AG04450 (cell line): ENCODE measurements at regions not wholly inside any gene's neighbourhood (a gene's known extent, or its start where the extent isn't known, plus 50 kb on each side); places are given as distances from the start of the nearest gene placed in this dataset.

ENCODE experiments used
- CTCF ChIA-PET: fragments of 300-600, 350-600 bp; formaldehyde crosslinking; extraction: SDS; loops from one replicate; lab custom pipeline; 2022; ENCODE audit warnings: antibody characterized with exemption, inconsistent platforms; lab: Charles Lee
- POLR2A ChIA-PET: fragments of 350-600 bp; formaldehyde crosslinking; extraction: SDS; loops from one replicate; lab custom pipeline; 2021; ENCODE audit warnings: antibody characterized with exemption, inconsistent platforms; lab: Yijun Ruan, JAX
- DNase-seq: peaks from one replicate; pipeline ENCODE4 v3.0.0-alpha.2; 2011; ENCODE audit warnings: low read depth, low spot score
- H3K27ac ChIP-seq: one replicate; pipeline ENCODE4 v1.5.1; 2012; ENCODE audit warnings: low read depth, low read length, control low read depth
- H3K27me3 ChIP-seq: one replicate; pipeline ENCODE4 v1.6.0; 2012; ENCODE audit warnings: low read length; ENCODE audit not compliant: control insufficient read depth, insufficient read depth
- H3K4me3 ChIP-seq: 2 replicates; pipeline ENCODE4 v1.5.1; 2011; ENCODE audit warnings: mild to moderate bottlenecking, low read depth, low read length, control low read depth
- H3K9me3 ChIP-seq: 2 replicates; pipeline ENCODE4 v1.5.1; 2012; ENCODE audit warnings: low read length; ENCODE audit not compliant: control insufficient read depth, insufficient read depth
- TF ChIP-seq, protein P1 (sequence below): IDR thresholded peaks from 2 replicates; pipeline ENCODE4 v1.5.1; 2011; ENCODE audit warnings: low read depth, low read length, control low read depth, inconsistent platforms

- TF ChIP-seq, protein P1, sequence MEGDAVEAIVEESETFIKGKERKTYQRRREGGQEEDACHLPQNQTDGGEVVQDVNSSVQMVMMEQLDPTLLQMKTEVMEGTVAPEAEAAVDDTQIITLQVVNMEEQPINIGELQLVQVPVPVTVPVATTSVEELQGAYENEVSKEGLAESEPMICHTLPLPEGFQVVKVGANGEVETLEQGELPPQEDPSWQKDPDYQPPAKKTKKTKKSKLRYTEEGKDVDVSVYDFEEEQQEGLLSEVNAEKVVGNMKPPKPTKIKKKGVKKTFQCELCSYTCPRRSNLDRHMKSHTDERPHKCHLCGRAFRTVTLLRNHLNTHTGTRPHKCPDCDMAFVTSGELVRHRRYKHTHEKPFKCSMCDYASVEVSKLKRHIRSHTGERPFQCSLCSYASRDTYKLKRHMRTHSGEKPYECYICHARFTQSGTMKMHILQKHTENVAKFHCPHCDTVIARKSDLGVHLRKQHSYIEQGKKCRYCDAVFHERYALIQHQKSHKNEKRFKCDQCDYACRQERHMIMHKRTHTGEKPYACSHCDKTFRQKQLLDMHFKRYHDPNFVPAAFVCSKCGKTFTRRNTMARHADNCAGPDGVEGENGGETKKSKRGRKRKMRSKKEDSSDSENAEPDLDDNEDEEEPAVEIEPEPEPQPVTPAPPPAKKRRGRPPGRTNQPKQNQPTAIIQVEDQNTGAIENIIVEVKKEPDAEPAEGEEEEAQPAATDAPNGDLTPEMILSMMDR = no peak
- H3K9me3 ChIP-seq = no peaks in the 10 kb centered on the region
- H3K27ac ChIP-seq = no peak overlapping the region
- ChIA-PET POLR2A (no interaction called here), CTCF (no interaction called here)
- peaks cover 36% of the 10 kb centered on the region for H3K27me3 ChIP-seq
- no peak overlapping the region for H3K4me3 ChIP-seq
- DNase-seq = no peak
These were observed 246.1 kb downstream of the MYLK4 start for GRCh38 chr6:2504495-2505064.

DNA sequence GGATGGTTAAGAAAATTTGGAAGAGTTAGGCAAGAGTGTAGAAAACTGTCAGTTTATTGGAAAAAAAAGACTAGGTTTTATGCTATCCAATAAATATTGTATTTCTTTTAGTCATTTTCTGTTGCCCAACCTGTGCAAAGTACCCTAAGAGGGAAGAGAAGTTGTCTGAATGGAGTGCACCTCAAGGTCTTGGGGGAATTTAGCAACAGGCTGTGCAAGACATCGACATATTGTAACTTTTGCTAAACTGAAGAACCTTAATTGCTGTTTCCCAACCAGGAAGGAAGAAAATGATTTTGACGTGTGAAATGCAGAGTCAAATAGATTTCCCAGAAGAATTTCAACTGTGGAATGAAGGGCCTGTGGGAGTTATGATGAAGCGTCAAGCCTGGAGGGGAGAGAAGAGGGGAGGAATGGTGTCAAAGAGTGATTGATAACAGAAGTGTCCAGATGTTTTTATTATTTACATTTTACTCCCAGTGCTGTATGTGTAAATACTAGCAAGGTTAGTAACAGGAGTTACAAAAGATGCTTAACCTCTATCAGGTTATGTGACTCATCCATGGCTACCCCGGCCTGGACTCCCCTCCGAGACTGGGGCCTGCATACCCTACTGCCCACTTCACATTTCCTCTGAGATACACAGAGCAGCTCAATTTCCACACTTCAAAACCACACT, 246.8 kb downstream of the MYLK4 start:
- CTCF ChIA-PET = no interaction called here
- DNase-seq = no peak
- H3K27ac ChIP-seq = no peak overlapping the region
- H3K27me3 ChIP-seq = peaks cover 39% of the 10 kb centered on the region
- H3K4me3 ChIP-seq = no peak overlapping the region
- POLR2A ChIA-PET = no interaction called here
- H3K9me3 ChIP-seq = no peaks in the 10 kb centered on the region
- TF ChIP-seq, protein P1 = no peak

GRCh38 chr6:2502998-2503674, 247.6 kb downstream of the MYLK4 start:
- TF ChIP-seq, protein P1 = no peak
- Histone ChIP-seq H3K4me3 (no peak overlapping the region), H3K9me3 (no peaks in the 10 kb centered on the region), H3K27me3 (peaks cover 34% of the 10 kb centered on the region), H3K27ac (no peak overlapping the region)
- DNase-seq = no peak
- ChIA-PET POLR2A (no interaction called here), CTCF (no interaction called here)

- Histone ChIP-seq H3K4me3 (no peak overlapping the region), H3K27ac (no peak overlapping the region), H3K27me3 (peaks cover 27% of the 10 kb centered on the region), H3K9me3 (no peaks in the 10 kb centered on the region)
- TF ChIP-seq, protein P1 = no peak
- ChIA-PET POLR2A (no interaction called here), CTCF (no interaction called here)
- no peak for DNase-seq
These were observed 248.4 kb downstream of the MYLK4 start for GRCh38 chr6:2502096-2502997.
